ENCODE measurements at regions not wholly inside any gene's neighbourhood (a gene's known extent, or its start where the extent isn't known, plus 50 kb on each side); places are given as distances from the start of the nearest gene placed in this dataset.
"Not testable (repeated sequence)": the region's sequence is repeated elsewhere in the genome, so short reads cannot be mapped to it uniquely, and the experiment has no call there.

DNA sequence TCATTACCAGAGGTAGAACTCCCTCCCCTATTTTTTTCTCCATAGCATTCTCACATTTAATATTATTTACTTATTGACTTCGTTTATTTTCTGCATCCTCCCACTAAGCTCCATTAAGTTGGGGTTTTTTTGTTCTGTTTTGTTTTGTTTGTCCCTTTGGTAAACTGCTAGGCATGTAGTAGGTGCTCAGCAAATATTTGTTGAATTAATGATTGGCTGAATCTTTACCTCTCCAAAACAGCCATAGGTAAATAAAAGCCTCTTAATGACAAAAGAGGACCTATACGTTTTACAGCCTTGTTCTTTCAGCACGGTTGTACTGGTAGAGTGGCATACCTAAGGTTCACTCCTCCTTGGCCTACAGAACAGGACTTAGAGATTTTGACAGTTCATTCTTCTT lies 52.0 kb downstream of the PRORP start:
- DNase-seq: no peak

DNA sequence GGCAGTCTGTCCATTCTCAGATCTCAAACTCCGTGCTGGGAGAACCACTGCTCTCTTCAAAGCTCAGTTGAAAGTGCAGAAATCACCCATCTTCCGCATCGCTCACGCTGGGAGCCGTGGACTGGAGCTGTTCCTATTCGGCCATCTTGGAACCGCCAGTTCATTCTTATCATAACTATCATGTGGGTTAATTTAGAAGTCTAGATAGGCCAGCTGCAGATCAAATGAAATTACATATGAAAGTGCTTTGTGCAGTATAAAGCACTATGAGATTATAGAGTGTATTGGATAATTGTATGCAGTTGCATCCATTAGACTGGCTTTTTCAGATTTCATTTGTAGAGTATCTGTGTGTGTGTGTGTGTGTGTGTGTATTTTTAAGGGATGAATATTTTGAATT lies 57.8 kb downstream of the PRORP start:
- no peak for DNase-seq

DNA sequence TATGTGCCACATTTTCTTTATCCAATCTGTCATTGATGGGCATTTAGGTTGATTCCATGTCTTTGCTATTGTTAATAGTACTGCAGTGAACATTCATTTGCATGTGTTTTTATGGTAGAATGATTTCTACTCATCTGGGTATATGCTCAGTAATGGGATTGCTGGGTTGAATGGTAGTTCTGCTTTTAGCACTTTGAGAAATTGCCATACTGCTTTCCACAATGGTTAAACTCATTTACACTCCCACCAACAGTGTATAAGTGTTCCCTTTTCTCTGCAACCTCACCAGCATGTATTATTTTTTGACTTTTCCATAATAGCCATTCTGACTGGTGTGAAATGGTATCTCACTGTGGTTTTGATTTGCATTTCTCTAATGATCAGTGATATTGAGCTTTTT lies 62.5 kb downstream of the PRORP start:
- not testable (repeated sequence) for DNase-seq

DNA sequence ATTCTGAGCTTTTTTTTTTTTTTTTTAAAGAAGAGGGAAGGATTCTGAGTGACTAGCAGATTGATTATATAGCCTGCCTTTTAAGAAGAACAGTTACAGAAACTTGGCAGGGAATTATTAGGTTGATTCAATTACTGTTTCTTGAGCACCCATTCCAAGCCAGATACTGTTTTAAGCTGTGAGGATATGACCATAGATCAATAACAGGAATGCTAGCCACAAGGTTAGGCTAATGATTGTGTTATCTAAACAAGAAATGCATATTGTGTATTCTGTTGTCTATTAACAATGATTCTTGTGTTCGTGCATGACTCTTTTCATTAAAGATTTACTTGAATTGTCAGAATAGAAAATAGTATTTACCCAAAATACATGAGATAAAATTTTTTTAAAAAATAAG lies 67.1 kb downstream of the PRORP start:
- no peak for DNase-seq

DNA sequence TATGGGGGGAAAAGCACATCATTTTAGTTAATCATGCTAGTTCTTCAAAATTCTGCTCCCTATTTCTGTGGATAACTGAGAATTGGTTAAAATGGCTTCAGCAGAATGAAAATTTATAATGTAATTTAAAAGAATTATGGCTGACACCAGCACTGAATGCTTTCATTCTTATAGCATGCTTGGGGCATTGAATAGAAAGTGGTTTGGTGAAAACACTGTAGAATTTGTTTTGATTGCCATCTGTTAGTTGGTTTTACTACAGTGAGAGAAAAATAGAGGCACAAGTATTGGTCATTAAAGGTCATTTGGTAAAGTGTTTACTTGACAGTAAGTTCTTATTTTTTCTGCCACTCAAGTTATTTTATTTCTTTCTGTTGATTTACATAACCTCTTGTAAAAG lies 70.8 kb downstream of the PRORP start:
- DNase-seq: no peak

DNA sequence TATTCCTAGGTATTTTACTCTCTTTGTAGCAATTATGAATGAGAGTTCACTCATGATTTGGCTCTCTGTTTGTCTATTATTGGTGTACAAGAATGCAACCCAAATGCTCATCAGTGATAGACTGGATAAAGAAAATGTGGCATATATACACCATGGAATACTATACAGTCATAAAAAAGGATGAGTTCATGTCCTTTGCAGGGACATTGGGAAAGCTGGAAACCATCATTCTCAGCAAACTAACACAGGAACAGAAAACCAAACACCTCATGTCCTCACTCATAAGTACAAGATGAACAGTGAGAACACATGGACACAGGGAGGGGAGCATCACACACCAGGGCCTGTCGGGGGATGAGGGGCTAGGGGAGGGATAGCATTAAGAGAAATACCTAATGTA lies 71.8 kb downstream of the PRORP start:
- DNase-seq: not testable (repeated sequence)

DNA sequence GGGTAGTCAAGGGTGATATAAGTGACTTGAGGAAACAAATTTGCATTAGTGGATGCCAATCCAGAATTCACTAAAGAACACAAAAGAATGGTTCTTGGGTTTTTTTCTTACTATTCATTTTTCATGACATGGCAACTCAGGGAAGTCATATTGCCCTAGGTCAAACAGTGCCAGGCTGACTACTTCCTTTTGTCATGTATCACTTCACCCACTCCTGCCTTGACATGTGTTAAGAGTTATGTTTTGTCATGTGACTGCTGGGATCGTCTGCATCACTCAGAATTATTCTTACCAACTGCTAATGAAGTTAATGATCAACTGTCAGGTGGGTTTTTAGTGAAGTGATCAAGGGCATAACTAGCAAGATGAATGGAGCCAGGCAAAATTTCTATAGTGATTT lies 74.2 kb downstream of the PRORP start:
- no peak for DNase-seq

DNA sequence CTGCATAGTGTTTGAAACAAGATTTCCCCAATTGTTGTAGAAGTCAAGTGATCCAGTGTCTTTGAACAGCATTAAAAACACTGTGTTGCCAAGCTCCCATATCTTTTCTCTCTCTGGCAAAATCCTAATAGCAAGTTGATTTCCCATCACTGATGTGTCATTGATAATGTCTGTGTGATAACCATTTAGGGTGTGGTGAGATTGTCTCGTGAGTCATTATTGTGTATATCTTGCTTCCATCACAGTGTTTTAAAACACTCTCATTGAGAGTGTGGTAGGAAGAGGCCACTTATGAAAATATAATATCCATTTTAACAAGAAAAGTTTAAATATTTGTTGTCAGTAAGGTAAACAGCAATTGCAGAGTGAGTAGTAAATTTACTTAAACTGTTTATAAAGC lies 74.7 kb downstream of the PRORP start:
- DNase-seq: no peak

DNA sequence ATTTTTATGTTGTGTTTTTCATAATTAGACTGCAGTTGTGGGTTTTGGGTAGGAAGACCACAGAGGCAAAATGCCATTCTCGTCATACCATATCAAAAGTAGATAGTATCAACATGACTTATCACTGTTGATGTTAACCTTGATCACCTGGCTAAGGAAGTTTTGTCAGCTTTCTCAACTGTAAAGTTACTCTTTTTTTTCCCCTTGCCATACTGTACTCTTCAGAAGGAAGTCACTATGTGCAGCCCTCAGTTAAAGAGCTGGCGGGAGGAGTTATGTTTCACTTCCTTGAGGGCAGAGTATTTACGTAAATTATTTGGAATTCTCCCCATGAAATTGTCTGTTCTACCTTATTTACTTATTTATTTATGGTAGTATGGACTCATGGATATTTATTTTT lies 78.7 kb downstream of the PRORP start:
- no peak for DNase-seq

DNA sequence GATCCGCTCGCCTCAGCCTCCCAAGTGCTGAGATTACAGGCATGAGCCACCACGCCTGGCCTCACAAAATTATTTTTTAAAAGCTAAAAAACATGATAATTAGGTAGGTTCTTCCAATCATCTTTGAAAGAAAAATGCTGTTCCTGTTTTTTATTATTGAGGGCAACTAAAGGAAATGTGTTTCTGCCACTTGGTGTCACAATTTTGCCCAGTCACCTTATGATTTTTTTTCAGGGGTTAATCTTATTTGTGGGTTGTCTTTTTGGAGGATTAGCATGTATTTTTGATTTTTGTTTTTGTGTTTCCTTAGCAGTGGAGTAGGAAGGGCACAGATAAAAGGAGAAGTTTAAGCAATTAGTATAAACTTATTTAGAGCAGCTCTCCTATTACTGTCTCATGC lies 79.8 kb downstream of the PRORP start:
- no peak for DNase-seq

DNA sequence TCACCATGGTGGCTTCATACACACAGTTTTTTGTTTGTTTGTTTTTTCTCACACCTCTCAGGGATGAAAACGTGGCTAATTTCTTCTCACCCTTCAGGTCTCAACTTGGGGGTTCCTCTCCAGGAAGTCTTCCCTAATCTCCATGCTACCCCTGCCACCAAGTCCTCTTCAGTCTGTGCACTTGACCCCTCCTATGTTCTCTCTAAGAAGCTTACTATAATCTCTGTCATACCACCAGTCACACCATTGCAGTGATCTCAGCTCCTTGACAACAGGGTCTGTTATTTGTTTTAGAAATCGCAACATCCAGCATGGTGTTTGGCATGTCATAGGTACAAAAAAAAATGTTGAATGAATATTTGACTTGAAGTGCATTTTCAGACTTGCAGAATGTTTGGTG lies 83.4 kb downstream of the PRORP start:
- DNase-seq: no peak

DNA sequence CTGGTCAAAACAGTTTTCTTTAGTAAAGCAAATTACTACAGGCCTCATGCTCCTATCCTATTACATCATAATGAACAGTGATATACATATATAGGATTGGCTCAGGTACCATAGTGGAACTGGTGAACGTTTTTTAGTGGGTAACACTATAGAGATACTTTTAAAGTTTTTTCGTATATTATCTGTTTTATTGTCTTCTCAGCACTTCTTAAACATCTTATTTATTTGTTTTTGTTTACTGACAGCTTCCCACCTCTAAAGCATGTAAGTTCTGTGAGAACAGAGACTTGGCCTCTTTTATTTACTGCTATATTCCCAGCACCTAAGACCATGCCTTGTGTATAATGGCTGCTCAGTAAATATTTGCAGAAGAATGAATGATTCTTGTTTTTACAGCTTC lies 81.1 kb upstream of the PSMA6 start:
- DNase-seq: no peak

DNA sequence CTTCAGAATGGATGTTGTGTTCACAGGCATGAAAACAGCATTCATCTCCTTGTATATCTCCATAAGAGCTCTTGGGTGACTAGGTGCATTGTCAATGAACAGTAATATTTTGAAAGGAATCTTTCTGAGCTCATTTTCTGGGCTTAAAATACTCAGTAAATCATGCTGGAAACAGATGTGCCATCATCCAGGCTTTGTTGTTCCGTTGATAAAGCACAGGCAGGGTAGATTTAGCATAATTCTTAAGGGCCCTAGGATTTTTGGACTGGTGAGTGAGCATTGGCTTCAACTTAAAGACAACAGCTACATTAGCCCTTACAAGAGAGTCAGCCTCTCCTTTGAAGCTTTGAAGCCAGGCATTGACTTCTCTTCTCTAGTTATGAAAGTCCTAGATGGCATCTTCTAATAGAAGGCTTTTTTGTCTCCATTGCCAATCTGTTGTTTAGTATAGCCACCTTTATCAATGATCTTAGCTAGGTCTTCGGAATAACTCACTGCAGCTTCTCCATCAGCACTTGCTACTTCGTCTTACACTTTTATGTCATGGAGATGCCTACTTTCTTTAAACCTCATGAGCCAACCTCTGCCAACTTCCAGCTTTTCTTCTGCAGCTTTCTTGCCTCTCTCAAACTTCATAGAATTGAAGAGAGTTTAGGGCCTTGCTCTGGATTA lies 79.6 kb upstream of the PSMA6 start:
- no peak for DNase-seq

DNA sequence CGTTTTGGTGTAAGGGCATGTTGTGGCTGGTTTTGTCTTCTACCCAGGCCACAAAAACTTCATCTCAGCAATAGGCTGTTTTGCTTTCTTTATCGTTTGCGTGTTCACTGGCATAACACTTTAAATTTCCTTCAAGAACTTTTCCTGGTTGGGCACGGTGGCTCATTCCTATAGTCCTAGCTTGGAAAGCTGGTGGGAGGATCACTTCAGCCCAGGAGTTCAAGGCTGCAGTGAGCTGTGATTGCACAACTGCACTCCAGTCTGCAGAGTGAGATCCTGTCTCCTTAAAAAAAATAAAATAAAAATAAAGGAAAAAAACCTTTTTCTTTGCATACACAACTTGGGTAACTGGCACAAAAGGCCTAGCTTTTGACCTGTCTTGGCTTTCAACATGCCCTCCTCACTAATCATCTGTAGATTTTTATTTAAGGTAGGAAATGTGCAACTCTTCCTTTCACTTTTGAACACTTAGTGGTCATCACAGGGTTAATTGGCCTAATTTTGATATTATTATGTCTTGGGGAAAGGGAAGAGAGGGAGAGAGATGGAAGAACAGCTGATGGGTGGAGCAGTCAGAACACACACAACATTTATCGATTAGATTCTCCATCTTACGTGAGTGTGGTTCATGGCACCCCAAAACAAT lies 78.9 kb upstream of the PSMA6 start:
- no peak for DNase-seq

DNA sequence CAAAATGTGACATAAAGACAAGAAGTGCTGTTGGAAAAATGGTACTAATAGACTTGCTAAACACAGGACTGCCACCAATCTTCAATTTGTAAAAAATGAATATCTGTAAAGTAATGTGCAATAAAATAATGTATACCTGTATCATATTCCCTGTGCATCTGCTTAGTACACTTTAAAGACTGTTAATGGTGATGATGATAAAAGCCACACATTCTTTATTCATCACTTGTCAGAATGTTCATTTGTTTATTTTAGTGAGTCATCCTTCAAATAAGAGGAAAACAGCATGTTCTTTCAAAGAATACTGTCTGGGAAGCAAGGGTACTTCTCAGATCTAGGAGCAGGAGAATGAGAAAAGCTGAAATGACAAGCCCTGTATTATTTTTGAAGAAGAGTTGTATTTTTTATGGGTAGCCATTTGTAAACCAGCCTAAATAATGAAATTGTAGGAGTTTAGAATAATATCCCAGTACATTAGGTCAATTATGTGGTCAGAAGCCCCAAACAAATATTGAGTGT lies 78.3 kb upstream of the PSMA6 start:
- no peak for DNase-seq

DNA sequence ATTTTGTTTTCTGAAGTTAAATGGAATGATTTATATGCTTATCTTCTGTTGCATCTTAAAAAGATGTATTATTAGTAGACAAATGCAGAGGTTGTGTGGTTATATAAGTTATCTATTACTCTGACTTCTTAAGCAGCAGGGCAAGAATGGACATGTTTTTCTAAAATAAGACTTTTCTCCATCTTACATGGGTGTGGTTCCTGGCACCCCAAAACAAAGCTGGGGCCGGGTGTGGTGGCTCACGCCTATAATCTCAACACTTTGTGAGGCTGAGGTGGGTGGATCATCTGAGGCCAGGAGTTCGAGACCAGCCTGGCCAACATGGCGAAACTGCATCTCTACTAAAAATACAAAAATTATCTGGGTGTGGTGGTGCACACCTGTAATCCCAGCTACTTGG lies 77.8 kb upstream of the PSMA6 start:
- DNase-seq: not testable (repeated sequence)

DNA sequence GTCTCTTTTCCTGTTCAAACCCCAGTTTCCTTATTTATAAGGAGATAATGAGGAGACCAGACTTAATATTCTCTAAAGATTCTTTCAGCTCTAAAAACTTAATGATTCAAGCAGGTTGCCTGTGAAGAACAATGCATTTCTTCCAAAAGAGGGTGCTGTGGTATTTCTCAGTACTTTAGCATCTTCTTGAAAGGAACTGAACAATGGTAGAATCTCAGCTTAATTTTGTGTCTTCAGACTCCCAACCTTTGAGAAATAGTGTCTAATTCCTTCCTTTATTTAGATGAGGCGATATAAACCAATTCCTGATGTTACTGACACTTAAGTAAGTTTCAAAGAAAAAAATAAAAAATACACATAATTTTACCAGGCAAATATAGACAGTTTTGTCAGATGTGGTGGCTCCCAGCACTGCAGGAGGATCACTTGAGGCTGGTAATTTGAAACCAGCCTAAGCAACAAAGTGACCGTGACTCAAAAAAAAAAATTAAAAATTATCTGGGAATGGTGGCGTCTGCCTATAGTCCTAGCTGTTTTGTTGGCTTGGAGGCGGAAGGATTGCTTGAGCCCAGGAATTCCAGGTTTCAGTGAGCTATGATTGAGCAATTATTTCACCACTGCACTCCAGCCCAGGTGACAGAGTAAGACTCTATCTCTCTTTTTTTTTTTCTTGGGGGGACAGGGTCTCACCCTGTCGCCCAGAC lies 76.9 kb upstream of the PSMA6 start:
- peak; percentile 63 for DNase-seq

DNA sequence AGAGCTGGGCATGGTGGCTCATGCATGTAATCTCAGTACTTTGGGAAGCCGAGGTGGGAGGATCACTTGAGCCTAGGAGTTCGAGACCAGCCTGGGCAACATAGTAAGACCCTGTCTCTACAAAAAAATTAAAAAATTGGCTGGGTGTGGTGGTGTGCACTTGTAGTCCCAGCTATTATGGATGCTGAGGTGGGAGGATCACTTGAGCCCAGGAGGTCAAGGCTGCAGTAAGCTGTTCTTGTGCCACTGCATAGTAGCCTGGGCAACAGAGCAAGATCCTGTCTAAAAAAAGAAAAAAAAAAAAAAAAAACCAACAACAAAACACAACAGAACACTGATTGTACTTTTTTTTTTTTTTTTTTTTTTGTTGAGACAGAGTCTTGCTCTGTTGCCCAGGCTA lies 74.0 kb upstream of the PSMA6 start:
- DNase-seq: not testable (repeated sequence)

DNA sequence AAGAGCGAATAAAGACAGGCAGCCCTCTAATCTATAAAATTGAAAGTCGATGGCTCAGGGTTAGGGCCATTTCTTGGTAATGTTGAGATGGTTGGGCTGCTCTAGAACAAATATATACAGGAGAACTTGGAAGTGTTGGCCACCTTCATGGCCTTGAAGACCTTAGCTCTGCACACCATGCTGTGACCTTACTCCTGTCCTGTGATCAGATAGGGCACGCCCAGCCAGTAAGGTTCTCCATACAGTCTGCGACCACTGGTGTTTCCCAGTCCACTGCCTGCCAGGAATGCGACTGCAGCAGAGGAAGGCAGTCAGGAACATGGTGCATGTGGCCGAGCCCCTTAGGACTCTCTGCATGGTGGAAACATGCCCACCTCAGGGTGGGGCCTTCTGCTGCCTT lies 73.2 kb upstream of the PSMA6 start:
- DNase-seq: no peak

DNA sequence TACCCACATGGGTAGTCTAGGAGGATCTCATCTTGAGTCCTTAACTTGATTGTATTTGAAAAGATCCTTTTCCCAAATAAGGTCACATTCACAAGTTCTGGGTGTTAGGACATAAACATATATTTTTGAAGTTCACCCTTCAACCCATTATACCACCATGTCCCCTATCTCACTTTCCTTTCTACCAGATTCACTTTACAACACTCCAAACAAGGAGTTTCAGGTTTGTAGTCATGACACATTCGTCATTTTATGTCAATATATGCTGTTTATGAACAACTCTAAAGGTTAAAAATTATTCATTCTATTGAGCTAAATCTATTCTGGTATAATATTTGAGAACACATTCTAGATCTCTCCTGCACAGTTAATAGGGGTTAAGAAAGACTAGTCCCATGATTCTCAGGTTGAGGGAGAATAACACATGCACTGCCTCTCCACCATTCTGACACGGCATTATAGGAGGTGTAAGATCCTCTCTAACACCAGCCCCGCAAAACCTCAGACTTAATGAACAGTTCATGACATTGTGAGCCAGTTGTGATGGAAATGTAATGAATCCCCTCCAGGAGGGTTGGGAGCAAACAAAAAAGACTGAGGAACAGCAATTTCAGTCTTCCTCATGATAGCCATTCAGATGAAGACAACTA lies 72.0 kb upstream of the PSMA6 start:
- no peak for DNase-seq

DNA sequence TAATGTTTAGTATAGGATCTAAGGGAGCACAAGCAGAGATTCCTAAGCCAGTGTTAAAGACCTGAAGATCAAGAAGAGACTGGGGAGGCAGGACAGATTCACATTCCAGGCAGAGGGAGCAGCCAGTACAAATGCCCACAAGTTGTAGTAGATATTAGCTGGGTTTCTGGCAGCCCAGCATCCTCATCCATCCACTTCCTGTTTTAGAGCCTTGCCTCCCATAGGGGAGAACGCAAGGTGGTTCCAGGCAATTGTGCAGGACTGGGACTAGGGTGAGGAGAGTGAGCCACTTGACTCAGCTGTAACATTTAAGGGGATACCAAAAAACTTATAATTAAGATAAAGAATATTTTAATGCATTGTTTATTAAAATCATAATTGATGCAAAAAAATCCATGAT lies 71.3 kb upstream of the PSMA6 start:
- DNase-seq: no peak

DNA sequence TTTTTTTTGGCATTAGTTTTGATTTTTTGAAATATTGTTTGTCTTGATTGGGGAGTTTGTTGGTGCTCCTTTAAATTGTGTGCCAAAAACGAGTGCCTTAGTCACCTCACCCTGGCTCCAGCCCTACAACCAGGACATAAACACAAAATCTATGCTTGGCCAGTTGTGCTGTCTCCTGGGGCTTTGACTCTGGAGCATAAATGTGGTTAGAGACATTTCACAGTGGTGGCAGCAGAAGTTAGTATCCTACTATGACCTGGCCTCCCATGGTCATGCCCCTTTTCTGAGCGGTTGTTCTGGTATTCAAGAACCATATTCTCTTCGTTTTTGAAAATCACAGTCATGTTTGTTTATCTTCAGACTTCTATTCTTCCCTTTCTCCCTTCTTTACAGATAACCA lies 70.7 kb upstream of the PSMA6 start:
- no peak for DNase-seq

DNA sequence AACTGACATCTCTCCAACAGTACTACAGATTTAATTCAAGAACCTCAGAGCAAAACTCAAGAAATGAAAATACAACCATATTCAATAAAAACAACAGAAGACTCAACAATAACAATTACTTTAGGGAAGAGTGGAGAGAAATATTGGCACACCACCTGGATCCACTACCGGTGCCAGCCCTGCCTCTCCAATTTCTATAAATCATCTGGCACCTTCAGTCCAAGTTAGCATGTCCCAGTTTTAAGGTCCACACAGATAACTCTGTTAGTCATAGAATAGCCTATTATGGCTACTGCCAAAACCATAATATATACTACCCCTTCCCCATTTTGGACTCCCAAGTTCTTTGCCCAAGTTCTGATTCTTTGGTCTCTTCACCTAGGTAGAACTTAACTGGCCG lies 69.9 kb upstream of the PSMA6 start:
- DNase-seq: no peak

All from tongue (tissue), 1 donor.